HG03097 (cell line): ENCODE measurements at regions not wholly inside any gene's neighbourhood (a gene's known extent, or its start where the extent isn't known, plus 50 kb on each side); places are given as distances from the start of the nearest gene placed in this dataset.

Experiments
- ATAC-seq: cut with Tn5 transposase; IDR thresholded peaks from one replicate; pipeline ENCODE4 v1.9.1; 2021; ENCODE audit not compliant: unreplicated experiment, low FRiP score

DNA sequence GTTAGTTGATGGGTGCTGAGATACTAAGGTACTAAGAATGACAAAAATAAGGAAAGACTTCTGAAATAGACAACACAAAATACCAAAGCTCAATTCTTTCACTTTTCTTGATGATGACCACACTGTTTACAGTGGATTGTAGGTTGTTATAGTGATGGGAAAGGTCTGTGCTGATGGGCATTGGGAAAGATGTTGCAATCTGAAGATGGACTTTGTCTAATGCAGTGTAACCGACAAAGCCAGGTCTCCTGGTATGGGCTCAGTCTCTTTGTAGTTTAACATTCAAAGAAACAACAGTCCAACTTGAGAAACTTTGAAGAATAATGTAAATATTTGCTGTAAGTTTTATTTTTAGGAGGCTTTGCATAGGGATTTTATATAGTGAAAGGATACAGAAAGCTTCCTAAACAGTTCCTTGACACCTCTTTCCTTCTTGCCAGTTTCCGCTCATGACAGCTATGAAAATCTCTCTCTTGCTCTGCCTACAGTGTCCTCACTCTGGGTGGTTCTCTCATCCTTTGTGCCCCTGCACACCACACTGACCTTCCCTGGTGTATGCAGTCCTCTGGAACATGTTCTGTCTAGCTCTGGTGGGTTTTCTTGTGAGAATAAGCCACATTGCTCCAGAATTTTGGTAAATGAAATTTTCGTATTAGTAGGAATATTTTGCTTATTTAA lies 172.2 kb downstream of the KCNRG start:
- ATAC-seq, result no peak

DNA sequence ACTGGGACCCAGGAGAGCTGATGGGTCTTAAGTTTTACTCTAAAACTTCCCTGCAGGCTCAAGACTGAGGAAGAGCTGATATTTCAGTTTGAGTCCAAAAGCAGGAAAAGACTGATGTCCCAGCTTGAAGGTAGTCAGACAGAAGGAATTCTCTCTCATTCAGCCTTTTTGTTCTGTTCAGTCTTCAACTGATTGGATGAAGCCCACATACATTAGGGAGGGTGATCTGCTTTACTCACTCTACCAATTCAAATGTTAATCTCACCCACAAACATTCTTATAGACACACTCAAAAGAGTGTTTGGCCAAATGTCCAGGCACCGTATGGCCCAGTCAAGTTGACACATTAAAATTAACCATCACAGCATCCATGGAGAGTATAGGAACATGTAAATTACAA lies 173.5 kb downstream of the KCNRG start:
- no peak for ATAC-seq

DNA sequence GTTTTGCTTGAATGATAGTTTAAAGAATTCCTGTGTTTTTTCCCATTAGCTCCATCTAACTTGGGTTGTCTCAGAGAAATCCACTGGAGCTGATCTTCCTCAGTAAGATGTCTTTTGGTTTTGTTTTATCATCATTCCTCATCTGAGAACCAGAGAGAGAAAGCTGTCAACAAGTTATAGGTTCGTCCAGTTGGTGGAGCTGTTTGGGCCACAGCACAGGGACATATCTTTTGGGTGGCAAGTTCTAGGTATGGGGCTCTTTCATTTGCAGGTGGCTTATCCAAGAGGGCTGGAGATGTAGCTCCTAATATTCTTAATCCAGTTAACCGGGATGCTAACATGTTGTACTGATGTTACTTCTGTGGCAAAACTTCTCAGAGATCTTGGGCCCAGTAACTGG lies 174.2 kb downstream of the KCNRG start:
- ATAC-seq, result no peak

DNA sequence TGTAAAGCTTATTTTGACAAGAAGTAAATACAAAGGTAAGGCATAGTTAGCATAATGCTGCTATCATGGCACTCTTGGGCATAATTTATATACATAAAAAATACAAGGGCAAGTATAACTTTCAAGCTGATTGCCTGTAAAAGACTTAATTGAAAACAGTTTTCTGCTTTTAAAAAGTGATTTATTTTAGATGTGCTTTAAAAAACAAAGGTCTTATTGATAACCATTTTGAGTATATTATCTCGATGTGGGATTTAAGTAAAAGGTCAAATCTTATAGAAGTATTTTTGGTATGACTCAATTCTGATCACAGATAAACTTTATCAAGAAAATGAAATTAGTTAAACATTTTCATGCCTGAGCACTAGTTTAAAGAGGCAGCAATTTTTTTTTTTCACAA lies 175.8 kb downstream of the KCNRG start:
- ATAC-seq, result no peak

DNA sequence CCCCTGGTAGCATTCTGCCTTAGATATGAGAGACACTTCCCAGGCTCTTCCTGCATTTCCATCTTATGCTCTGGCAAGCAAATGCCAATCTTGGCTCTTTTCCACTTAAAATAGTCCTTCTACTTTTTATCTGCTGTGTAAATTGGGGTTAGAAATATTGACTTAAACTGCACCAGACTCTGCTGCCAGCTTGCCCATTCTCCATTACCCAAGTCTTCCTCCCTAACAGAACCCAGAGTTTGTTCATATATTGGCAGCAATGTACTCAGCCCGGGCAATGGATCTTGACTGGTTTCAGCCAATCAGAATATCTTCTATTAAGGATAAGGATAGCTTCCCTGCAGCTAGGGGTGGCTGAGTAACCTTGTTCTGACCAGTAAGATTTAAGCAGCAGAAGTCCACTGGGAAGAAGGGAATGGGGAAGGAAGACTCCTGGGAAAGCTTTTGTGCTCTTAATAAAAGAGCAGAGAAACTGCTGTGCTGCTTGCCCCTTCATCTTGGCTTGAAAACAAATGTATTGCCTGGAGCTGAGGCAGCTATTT lies 177.1 kb downstream of the KCNRG start:
- ATAC-seq, result no peak

DNA sequence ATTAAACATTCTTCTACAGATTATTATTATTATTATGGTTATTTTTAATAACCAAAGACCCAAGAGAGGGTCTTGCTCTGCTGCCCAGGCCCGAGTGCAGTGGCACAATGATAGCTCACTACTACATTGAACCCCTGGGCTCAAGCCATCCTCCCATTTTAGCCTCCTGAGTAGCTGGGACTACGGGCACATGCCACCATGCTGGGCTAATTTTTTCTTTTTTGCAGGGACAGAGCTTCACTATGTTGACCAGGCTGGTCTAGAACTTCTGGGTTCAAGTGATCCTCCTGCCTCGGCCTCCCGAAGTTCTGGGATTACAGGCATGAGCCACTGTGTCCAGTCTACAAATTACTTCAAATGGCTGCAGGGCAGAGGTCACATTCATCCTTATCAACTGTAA lies 179.8 kb downstream of the KCNRG start:
- no peak for ATAC-seq

DNA sequence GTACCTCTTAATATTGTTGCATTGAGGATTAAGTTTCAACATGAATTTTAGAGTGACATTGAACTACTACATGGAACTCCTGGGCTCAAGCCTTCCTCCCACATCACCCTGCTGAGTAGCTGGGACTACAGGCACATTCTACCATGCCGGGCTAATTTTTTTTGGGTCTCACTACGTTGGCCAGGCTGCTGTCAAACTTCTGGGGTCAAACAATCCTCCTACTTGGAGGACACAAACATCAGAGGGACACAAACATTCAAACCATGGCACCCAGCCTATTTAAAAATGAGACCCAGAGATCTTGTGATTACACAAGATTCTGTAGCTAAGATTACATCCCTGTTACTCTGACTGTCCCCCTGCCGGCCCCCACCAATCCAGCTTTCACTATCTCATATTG lies 180.9 kb downstream of the KCNRG start:
- no peak for ATAC-seq

DNA sequence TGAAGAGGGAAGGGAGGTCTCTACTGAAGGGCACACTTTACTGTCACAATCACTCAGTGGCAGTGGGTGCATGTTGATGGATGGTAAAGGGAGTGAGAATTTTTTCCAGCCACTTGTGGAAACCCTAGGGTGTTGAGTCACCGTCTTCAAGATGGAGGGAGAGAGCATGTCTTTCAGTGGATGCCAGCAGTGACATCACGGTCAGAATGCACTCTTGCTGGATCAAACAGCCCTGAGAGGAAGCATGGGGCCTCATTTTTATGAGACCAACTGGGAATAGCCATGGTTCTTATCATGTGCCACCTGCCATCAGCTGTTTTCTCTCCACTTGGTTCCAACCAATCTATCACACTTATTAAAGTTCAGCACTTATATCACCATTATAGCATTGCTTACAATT lies 182.5 kb downstream of the KCNRG start:
- ATAC-seq, result no peak

DNA sequence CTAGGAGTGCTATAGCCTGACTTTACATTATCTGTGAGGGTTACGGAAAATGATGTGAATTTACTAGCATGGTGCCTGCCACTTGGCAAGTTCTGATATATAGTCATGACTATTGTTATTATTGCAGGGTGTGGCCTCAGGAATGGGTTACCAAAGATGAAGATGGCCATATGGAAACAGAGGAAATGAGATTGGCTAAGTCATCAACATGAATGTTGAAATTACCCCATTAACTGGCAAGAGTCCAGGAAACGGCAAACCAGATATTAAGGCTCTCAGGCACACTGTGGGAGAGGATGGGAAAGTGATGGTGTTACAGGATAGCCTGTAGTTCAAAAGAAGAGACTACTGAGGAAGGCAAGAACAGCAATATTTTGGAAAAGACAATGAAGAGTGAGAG lies 183.3 kb downstream of the KCNRG start:
- ATAC-seq, result no peak

DNA sequence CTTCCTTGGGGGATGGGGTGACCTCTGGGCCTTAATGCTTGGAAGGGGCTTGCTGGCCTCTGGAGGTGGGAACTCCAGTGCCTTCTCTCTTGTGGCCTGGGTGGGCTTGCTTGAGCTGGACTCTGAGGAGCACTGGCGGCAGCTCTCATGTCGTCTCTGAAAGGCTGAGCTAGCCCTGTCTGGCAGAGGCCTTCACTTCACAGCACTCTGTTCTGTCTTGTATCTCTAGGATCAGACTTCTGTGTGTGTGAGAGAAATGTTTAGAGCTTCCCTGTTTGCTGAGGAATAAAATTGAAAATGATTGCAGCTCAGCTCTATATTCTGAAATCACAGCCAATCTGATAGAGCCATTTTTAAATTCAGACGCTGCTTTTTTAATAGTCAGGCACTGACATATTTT lies 185.3 kb downstream of the KCNRG start:
- no peak for ATAC-seq

DNA sequence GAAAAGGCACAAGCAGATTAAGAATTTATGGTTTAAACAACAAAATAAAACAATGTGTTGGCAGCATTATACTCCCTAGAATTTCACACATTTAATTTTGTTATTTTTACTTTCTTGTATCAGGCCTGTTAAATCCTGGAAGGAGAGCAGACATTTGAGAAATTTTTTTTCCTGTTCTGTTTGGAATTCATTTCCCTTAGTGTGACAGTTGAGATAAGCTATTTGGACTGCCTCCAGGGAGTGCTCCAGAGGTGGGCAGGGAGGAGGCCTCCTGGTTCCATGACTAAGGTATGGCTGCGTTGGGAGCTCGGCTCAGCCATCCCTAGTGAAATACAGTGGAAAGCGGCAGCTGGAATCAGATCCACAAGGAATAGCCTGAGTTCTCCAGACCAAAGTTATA lies 185.7 kb downstream of the KCNRG start:
- ATAC-seq, result no peak

DNA sequence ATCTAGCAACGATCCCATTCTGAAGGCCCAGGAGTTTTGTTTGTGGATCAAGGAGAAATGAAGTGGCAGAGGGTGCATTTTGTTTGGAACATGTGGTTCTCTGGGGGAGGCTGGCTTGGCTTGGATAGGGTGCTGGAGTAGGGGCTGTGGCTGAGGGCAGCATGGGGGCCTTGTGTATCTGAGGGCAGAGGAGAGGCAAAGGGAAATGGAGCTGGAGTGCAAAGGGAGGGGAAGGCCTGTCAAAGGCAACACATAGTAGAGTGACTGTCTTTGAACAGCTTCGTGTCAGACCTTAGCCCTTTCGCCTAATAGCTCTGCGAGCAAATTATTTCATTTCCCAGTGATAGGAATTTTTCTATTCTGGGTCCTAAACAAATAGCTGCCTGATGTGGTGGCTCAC lies 187.2 kb downstream of the KCNRG start:
- no peak for ATAC-seq

DNA sequence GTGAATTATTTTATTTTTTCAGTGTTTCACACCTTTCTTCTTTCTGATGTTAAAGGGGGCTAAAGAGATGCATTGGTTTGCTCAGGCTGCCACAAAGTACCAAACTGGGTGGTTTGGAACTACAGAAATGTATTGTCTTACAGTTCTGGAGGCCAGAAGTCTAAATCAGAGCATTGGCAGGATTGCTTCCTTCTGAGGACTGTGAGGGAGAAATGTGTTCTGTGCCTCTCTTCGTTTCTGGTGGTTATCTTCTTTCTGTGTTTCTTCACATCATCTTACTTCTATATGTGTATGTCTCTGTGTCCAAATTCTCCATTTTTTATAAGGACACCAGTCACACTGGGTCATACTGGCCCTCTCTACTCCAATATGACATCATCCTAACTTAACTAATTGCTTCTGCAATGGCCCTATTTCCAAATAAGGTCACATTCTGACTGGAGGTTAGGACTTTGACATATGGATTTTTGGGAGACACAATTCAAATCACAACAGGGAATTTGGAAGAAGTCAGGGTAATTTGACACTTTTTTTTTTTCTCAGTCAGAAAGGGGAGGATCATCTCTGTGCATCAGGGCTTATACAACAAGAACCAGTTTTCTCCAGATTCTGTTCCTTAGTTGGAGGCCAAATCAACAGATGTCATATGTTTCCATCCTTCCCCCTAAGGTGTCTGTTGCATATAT lies 188.2 kb downstream of the KCNRG start:
- ATAC-seq, result no peak

DNA sequence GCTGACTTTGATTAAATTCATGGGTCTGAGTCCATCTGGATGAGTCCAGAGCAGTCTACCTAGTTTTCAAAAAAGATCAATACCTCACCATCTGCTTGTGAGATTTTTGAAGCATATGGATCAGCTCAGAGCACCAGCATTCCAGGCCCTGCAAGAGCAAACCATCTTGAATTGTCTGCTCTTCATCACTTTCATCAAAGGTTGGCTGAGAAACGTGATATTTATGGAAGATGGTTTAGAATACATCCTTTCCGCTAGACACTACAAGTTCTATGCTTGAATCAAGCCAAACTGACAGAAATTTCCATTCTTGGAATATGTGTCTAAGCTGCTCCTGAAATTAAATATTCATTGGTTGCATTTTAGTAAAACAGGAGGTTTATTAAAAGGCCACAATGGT lies 190.3 kb downstream of the KCNRG start:
- no peak for ATAC-seq

DNA sequence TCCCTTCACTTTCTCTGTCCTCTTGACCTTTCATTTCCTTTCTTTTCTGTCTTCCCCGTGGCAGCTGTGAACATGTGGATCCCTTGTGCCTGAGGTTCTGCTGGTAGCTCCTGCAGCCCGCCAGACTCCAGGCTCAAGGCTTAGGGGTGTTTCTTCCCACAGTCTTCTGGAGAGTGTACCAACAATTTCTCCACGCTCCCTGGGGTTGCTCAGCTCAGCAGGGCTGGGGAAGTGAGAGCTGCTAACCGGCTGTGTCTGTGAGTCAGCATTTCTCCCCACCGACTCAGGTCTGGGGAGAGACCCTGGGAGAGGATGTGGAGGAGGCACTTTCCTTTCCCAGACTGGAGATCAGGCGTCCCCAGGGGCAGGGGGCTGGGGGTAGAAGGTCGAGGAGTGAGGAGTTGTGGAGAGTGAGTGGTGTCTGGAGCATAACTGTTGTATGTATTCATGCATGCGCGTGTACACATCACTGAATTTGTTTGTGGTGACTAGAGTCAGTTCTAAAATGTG lies 193.6 kb downstream of the KCNRG start:
- no peak for ATAC-seq

DNA sequence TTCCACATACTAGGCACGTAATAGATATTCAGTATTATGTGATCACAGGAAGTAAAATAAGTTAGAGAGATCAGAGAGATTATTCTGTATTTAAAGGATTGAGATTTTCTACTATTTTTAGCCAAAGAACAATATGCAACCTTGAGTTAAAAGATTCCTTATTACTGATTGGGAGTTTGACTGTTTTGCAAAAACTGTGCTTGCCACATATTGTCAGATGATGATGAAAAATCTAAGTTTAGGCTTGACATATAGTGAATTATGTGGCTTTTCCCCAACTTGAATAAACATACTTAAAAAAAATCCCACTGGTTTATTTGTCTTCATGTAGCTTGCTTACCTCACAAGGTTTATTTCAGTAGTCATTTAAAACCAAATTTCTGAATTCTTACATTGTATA lies 194.4 kb downstream of the KCNRG start:
- ATAC-seq, result no peak

DNA sequence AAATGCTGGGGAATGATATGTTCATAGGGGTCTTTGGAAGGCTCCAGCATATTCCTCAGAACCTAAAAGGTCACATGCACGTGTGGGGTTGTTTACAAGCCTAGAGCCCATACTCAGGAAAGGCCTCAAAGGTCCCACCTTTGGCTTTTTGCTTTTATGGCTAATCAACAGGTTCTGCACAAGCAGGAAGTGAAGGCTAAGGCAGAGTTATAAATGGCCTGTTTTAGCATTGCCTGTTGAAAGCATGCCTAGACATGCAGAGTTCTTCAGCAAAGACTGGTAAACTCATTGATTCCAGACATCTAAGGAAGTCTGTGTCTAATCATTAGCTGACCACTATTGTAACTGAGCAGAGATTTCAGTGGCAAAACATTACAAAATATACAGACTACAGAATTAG lies 198.3 kb downstream of the KCNRG start:
- ATAC-seq, result no peak

DNA sequence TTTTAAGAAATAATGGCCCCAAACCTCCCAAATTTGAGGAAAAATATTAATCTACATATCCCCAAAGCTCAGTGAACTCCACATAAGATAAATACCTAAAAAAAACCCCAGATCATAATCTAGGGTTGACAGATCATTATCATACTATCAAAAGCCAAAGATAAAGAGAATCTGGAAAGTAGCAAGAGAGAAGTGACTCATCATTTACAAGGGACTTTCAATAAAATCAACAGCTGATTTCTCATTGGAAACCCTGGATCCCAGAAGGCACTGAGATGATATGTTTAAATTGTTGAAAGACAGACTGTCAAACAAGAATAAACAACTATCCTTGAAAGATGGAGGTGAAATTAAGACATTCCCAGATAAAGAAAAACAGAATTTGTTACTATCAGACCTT lies 199.3 kb downstream of the KCNRG start:
- no peak for ATAC-seq

DNA sequence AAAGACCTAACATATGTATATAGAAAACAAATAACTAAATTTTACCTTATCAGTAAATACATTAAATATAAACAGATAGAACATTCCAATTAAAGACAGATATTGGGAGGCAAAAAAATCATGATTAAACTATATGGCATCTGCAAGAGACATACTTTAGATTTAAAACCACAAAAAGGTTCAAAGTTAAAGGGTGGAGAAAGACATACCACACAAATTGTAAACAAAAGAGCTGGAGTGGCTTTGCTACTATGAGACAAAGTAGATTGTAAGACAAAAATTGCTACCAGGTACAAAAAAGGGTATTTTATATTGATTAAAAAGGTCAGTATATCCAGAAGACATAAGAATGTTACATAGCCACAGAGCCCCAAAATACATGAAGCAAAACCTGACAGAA lies 200.2 kb downstream of the KCNRG start:
- no peak for ATAC-seq

DNA sequence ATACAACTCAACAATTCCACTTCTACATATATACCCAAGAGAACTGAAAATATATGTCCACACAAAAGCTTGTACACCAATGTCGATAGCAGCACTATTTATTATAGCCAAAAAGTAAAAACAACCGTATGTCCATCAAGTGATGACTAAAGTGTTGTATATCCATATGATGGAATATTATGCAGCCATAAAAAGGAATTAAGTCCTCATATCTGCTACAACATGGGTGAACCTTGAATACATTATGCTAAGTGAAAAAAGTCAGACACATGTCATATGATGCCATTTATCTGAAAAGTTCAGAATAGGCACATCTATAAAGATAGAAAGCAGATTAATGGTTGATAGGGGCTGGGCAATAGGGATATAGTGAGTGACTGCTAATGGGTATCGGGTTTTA lies 204.5 kb downstream of the KCNRG start:
- no peak for ATAC-seq

DNA sequence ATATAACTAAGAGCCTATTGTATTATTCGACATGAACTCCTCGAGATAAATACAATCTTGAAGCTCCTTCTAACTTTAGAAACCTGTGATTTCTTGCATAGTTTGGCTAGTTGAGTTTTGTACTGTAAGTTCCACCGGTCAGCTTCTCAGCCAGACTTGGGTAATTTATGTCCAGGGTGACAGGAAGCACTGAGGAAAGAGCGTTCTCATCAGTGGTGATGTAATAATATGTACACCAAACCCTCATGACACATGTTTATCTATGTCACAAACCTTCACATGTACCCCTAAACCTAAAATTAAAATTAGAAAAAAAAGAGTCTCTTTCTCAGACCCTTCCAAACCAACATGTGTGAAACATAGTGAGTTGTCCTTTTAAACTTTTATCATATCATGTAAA lies 205.7 kb downstream of the KCNRG start:
- no peak for ATAC-seq
